ENCODE measurements at regions not wholly inside any gene's neighbourhood (a gene's known extent, or its start where the extent isn't known, plus 50 kb on each side); places are given as distances from the start of the nearest gene placed in this dataset.

GRCh38 chr10:94210440-94211168 is 152.1 kb downstream of the NOC3L start:
- no peak overlapping the region for H3K4me3 ChIP-seq (replicated peaks; ENCODE audit: insufficient read depth, low read length)
- no peak for TF ChIP-seq SPI1 (IDR thresholded peaks at IDR 0.05; ENCODE audit: borderline replicate concordance, low read depth)
- TF ChIP-seq, protein P1, sequence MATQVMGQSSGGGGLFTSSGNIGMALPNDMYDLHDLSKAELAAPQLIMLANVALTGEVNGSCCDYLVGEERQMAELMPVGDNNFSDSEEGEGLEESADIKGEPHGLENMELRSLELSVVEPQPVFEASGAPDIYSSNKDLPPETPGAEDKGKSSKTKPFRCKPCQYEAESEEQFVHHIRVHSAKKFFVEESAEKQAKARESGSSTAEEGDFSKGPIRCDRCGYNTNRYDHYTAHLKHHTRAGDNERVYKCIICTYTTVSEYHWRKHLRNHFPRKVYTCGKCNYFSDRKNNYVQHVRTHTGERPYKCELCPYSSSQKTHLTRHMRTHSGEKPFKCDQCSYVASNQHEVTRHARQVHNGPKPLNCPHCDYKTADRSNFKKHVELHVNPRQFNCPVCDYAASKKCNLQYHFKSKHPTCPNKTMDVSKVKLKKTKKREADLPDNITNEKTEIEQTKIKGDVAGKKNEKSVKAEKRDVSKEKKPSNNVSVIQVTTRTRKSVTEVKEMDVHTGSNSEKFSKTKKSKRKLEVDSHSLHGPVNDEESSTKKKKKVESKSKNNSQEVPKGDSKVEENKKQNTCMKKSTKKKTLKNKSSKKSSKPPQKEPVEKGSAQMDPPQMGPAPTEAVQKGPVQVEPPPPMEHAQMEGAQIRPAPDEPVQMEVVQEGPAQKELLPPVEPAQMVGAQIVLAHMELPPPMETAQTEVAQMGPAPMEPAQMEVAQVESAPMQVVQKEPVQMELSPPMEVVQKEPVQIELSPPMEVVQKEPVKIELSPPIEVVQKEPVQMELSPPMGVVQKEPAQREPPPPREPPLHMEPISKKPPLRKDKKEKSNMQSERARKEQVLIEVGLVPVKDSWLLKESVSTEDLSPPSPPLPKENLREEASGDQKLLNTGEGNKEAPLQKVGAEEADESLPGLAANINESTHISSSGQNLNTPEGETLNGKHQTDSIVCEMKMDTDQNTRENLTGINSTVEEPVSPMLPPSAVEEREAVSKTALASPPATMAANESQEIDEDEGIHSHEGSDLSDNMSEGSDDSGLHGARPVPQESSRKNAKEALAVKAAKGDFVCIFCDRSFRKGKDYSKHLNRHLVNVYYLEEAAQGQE (IDR thresholded peaks at IDR 0.05; ENCODE audit: insufficient replicate concordance, low read depth): no peak
- no peak for TF ChIP-seq POLR2AphosphoS5 (IDR thresholded peaks at IDR 0.05; ENCODE audit: low read depth)
- no peak for TF ChIP-seq GABPA (IDR thresholded peaks at IDR 0.05; ENCODE audit: low read depth)
- H3K27me3 ChIP-seq (ENCODE audit: insufficient read depth, poor library complexity, severe bottlenecking): peaks cover 2% of the 10 kb centered on the region
- DNase-seq (ENCODE audit: low read depth in 1 of 2, low spot score in 1 of 2): no peak
- no peak overlapping the region for H3K27ac ChIP-seq (replicated peaks)

GRCh38 chr10:94211169-94211510 is 151.6 kb downstream of the NOC3L start:
- TF ChIP-seq CTCF (IDR thresholded peaks at IDR 0.05; ENCODE audit: insufficient read depth, low read length): no peak
- TF ChIP-seq, protein P1 (IDR thresholded peaks at IDR 0.05; ENCODE audit: insufficient replicate concordance, low read depth): no peak
- no peak for TF ChIP-seq POLR2AphosphoS5 (IDR thresholded peaks at IDR 0.05; ENCODE audit: low read depth)
- no peak for TF ChIP-seq SPI1 (IDR thresholded peaks at IDR 0.05; ENCODE audit: borderline replicate concordance, low read depth)
- no peak for TF ChIP-seq GABPA (IDR thresholded peaks at IDR 0.05; ENCODE audit: low read depth)
- Histone ChIP-seq H3K27me3 (ENCODE audit: insufficient read depth, poor library complexity, severe bottlenecking) (peaks cover 2% of the 10 kb centered on the region), H3K27ac (replicated peaks) (no peak overlapping the region), H3K4me3 (replicated peaks; ENCODE audit: insufficient read depth, low read length) (no peak overlapping the region)
- DNase-seq (ENCODE audit: low read depth in 1 of 2, low spot score in 1 of 2): no peak

DNA sequence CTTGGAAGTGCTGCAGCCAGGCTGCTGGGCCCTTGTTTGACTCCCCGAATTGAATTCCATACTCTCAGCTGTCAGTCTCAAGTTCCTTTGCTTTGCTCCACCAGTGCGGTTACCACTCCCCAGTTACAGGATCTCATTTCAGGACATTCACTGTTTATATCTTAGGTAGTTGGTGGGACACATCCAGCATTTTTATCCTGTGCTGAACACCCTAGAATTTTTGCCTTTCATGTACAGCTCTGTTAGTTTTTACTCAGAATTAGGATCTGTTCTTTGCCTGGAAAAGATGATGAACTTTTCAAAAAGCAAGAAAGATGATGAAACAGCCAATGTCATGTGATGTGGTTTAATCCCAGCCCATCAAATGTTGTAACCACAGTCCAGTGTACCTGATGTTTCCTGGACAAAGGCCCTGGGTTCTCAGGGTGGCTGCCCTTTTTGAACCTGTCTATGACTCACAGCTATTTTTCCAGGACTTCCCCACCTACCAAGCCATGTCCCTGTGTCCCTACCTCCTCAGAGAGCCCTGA is 149.7 kb downstream of the NOC3L start:
- no peak overlapping the region for H3K27ac ChIP-seq (replicated peaks)
- H3K27me3 ChIP-seq (ENCODE audit: insufficient read depth, poor library complexity, severe bottlenecking): no peaks in the 10 kb centered on the region
- no peak for DNase-seq (ENCODE audit: low read depth in 1 of 2, low spot score in 1 of 2)
- H3K4me3 ChIP-seq (replicated peaks; ENCODE audit: insufficient read depth, low read length): no peak overlapping the region
- TF ChIP-seq, protein P1 (IDR thresholded peaks at IDR 0.05; ENCODE audit: insufficient replicate concordance, low read depth): no peak
- TF ChIP-seq POLR2AphosphoS5 (IDR thresholded peaks at IDR 0.05; ENCODE audit: low read depth) (no peak), SPI1 (IDR thresholded peaks at IDR 0.05; ENCODE audit: borderline replicate concordance, low read depth) (no peak), CTCF (IDR thresholded peaks at IDR 0.05; ENCODE audit: insufficient read depth, low read length) (no peak), GABPA (IDR thresholded peaks at IDR 0.05; ENCODE audit: low read depth) (no peak)
